Bone marrow (tissue), 2 donors: ENCODE measurements at regions not wholly inside any gene's neighbourhood (a gene's known extent, or its start where the extent isn't known, plus 50 kb on each side); places are given as distances from the start of the nearest gene placed in this dataset.

Experiments used
- DNase-seq, 2 donors: peaks; one replicate each; lab custom pipeline; 2025; lab: John Stamatoyannopoulos, UW

GRCh38 chr3:40701016-40701588, 176.3 kb downstream of the ZNF621 start:
- no peak for DNase-seq

GRCh38 chr3:40704224-40704623, 179.5 kb downstream of the ZNF621 start:
- no peak for DNase-seq

GRCh38 chr3:40705663-40706062, 180.9 kb downstream of the ZNF621 start:
- DNase-seq: no peak

GRCh38 chr3:40713306-40713705, 188.5 kb downstream of the ZNF621 start:
- DNase-seq: no peak

- DNase-seq: no peak
Observed at GRCh38 chr3:40713795-40714194, 189.0 kb downstream of the ZNF621 start.

GRCh38 chr3:40714771-40715345, 190.1 kb downstream of the ZNF621 start:
- DNase-seq: no peak

GRCh38 chr3:40715551-40715950, 190.8 kb downstream of the ZNF621 start:
- no peak for DNase-seq

- no peak for DNase-seq
Observed at GRCh38 chr3:40717471-40717870, 192.7 kb downstream of the ZNF621 start.

- no peak for DNase-seq
Observed at GRCh38 chr3:40718209-40718608, 193.4 kb downstream of the ZNF621 start.

GRCh38 chr3:40718681-40719080, 193.9 kb downstream of the ZNF621 start:
- DNase-seq: peak in 1 of 2 donors; percentile 73

- DNase-seq: no peak
Observed at GRCh38 chr3:40719660-40720287, 195.0 kb downstream of the ZNF621 start.

GRCh38 chr3:40720341-40720740, 195.6 kb downstream of the ZNF621 start:
- DNase-seq: no peak

GRCh38 chr3:40720863-40721262, 196.1 kb downstream of the ZNF621 start:
- no peak for DNase-seq

- no peak for DNase-seq
Observed at GRCh38 chr3:40723083-40723660, 198.4 kb downstream of the ZNF621 start.

- no peak for DNase-seq
Observed at GRCh38 chr3:40725031-40725430, 200.3 kb downstream of the ZNF621 start.

GRCh38 chr3:40731445-40731844, 206.7 kb downstream of the ZNF621 start:
- no peak for DNase-seq

- no peak for DNase-seq
Observed at GRCh38 chr3:40736943-40737342, 212.2 kb downstream of the ZNF621 start.

- DNase-seq: no peak
Observed at GRCh38 chr3:40737343-40737742, 212.6 kb downstream of the ZNF621 start.

GRCh38 chr3:40739971-40740370, 215.2 kb downstream of the ZNF621 start:
- DNase-seq: no peak

GRCh38 chr3:40741729-40742128, 217.0 kb downstream of the ZNF621 start:
- no peak for DNase-seq

- DNase-seq: no peak
Observed at GRCh38 chr3:40745381-40746106, 220.8 kb downstream of the ZNF621 start.

GRCh38 chr3:40751666-40752065, 226.9 kb downstream of the ZNF621 start:
- DNase-seq: no peak

GRCh38 chr3:40752492-40752891, 227.7 kb downstream of the ZNF621 start:
- no peak for DNase-seq
